ENCODE measurements at regions not wholly inside any gene's neighbourhood (a gene's known extent, or its start where the extent isn't known, plus 50 kb on each side); places are given as distances from the start of the nearest gene placed in this dataset.

DNA sequence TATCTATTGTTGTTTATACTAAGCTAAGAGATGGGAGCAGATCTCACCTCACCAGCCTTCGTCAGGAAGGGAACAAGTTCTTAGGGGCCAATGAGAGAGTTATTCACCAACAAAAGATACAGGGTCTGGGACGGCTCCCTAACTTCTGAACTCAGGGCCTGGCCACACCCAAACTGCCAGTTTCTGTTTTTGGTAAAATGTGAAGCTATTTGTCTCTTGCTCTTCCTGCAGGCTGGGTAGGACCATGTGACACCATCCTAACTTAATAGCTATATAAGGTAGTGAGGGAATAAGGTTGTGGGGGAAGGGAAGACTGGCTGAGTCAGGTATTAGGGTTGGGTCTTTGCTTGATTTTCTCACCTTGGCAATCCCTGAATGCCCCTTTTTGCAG is 480.5 kb downstream of the KDM4C start:
- no peak for DNase-seq (ENCODE audit: low spot score)

DNA sequence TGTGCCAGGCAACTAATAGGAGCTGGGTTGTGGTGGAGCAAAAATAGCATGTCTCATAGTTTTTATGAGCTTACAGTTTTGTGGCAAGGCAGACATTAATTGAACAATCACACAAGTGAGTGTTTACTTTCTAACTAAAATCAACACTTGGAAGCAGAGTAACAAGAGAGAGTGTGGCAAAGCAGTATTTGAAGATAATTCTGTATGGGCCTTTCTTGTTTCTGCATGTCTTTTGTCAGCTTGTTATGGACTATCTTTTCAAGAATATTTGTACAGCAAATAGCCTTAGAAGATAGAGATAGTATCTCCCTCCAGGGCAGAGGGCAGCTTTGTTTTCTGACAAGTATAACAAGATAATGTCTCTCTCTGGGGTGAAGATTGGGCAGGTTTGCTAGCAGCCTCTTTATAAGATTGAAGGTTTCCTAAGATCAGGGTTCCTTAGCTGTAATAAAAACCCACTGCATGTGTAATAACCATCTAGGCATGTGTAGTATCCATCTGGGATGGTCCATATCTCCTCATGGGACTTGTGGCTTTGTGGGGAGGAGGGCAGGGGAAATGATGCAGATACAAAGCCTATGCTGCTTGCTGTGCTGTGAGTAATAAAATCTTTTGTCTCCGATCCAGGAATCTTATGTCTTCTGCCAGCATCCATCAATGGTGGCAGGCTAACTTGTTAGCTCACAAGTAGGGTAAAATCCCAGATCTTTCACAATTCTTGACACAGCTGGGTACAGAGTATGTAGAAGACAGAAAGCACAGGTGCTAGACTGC is 479.9 kb downstream of the KDM4C start:
- DNase-seq (ENCODE audit: low spot score), result no peak

DNA sequence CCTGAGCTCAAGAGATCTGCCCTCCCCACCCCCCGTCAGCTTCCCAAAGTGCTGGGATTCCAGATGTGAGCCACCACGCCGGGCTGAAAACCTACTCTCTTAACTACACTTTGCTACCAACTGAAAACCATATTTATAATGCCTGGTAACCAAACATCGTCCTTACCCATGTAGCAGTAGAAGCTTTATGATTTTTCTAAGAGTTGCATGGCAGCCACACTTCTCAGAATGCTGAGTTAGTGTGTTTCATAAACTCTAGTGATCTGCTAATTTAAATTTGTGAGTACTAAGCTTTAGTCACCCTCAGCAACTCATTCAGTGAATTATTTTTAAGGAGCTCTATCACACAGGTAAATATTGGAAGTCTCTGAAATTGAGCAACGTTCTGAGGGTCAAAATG is 478.4 kb downstream of the KDM4C start:
- no peak for DNase-seq (ENCODE audit: low spot score)

DNA sequence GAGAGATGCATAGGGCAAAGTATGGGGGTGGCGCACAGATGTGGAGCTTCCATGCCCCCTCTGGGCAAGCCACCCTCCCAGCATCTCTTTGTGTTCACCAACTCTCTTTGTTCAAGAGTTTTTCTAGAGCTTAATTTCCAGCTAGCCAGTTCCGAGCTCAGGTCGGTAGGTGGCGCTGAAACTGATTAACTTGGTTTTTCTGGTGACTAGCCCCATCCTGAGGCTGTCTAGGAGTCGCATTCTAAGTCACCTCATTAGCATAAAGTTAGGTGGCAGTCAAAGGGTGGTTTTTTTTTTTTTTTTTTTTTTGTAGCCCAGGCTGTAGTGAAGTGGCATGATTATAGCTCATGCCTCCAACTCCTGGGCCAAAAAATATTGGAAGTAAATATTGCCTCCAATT is 476.4 kb downstream of the KDM4C start:
- peak; percentile 22 for DNase-seq (ENCODE audit: low spot score)

DNA sequence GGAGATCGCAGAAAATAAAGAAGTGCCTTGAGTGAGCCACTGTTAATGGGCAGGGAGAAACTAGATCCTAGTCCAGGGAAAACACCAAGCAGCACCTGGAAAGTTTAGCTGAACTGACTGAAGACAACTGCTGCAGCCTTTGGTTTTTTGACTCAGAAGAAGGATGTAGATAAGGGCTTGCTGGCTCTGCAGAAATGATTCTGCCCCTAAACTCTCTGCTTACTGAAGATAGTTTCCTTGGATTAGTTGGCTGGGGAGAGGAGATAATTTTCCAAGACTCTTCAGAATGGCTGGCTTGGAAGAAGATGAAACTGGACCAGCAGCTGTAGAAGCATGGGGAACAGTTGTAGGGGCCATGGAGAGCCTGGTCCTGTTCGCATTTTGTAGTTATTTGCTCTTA is 471.8 kb downstream of the KDM4C start:
- DNase-seq (ENCODE audit: low spot score), result no peak

DNA sequence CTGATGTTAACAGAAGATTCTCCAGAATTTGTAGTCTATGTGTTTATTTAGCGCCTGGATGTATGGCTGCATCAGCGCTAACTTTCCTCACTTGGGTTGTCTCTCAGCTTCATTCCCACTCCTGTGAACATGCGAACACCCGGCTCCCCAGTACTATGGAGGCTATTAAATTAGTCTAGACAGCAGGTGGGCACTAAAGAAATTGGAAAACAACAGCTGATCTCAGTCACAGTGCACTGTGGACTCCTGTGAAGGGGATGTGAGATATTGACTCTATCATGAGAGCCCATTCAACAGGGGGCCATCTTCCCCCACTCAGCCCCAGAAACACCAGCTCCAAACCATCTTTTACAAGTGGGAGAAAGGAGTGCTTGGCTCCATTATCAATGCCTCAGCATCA is 471.0 kb downstream of the KDM4C start:
- no peak for DNase-seq (ENCODE audit: low spot score)

DNA sequence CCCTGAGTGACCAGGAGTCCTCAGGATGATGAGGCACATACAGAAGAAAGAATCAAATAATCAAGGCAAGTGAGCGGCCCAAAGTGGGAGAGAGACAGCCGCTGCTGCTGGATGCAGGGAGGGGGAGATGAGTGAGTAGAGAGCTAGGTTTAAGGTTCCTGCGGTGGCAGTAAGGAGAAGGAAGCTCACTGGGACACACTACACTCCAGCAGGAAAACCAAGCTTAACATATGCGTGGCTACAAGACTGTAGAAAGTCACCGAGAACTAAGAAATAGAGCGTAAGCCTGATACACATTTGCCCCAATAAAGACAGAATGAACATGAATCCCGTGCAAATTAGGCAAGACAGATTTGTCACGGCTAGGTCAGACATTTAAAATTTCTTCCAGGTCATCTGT is 470.2 kb downstream of the KDM4C start:
- DNase-seq (ENCODE audit: low spot score), result no peak

DNA sequence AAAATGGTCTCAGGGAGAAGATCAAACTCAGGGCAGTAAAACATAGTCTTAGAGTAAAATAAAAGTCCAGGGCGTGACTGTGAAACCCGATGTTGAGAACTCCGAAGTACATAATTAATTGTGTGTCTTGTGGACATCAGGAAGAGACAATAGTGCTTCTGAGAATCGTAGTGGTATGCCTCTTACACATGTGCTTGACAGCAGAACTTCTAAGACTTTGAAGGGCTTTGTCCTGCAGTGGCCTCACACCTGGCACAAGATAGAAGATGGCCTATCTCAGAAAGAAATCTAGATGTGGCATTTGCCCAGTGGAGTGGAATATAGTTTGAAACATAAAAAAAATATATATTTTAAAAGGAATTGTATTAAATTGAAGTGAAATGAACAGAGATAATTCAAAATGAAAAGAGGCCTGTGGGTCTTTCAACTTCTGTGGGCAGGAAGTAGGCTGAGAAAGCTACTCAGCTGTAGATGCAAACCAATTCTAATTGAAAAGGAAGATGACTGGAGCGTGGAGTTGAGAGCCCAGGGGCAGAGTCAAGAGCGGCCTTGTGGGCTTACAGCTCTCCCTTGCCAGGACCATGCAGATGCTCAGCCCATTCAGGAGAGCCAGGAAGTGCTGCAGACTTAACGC is 468.4 kb downstream of the KDM4C start:
- DNase-seq (ENCODE audit: low spot score), result no peak
